GM19240 (cell line): ENCODE measurements at regions not wholly inside any gene's neighbourhood (a gene's known extent, or its start where the extent isn't known, plus 50 kb on each side); places are given as distances from the start of the nearest gene placed in this dataset.
A peak's percentile ranks its signal among the peaks of the same experiment; 100 is the strongest.

Source experiments
- DNase-seq: peaks from one replicate; pipeline ENCODE4 v3.0.0; 2011; ENCODE audit warnings: low spot score; ENCODE audit not compliant: insufficient read length

DNA sequence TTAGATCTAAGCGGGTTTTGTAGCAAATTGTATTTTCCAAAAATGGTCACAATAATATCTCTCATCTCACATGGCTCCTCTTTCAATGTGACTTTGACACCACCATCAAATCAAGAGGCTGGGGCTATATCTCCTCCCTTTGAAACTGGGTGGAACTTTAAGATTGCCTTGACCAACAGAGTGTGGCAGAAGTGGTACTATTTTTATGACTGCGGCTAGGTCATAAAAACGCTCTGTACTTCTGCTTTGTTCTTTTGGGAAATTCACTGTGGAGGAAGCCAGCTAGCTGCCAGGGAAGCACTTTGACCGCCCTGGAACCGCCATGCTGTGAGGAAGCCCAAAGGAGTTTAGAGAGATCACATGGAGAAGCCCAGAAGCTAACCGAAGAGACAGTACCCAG is 50.7 kb upstream of the ACOT11 start:
- DNase-seq: no peak

DNA sequence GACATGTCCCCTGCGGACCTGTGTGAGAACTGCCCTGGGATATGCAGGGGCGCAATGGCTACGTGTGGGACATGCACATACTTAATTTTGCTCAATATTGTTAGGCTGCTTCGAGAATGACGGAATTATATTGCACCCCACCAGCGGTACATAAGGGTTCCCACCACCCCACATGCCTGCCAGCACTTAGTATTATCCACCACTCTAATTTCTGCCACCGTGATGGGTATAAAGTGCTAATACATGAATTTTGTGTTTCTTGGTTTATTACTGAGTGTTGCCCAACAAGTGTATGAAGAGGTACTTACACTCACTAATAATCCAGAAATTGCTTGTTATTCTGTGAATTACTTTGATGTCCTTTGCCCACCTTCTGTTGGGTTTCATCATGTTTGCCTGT is 52.1 kb upstream of the ACOT11 start:
- no peak for DNase-seq

DNA sequence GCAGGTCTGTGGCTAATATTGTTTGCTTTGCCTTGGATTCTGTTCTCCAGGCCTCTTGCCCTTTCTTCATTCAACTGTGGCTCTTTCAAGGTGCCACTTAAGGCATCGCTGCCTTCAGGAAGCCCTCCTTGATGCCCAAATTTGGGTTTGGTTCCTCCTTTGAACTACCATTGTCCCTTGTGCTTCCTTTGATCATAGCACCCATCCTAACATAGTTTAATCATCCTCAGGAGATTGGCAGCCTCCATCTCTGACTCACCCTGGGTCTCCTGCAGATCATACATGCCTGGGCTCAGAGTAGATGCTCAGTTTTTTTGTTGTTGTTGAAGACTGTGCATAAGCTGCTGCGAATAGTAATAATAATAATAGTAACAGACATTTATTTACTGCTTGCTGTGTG is 54.4 kb upstream of the ACOT11 start:
- DNase-seq: no peak

DNA sequence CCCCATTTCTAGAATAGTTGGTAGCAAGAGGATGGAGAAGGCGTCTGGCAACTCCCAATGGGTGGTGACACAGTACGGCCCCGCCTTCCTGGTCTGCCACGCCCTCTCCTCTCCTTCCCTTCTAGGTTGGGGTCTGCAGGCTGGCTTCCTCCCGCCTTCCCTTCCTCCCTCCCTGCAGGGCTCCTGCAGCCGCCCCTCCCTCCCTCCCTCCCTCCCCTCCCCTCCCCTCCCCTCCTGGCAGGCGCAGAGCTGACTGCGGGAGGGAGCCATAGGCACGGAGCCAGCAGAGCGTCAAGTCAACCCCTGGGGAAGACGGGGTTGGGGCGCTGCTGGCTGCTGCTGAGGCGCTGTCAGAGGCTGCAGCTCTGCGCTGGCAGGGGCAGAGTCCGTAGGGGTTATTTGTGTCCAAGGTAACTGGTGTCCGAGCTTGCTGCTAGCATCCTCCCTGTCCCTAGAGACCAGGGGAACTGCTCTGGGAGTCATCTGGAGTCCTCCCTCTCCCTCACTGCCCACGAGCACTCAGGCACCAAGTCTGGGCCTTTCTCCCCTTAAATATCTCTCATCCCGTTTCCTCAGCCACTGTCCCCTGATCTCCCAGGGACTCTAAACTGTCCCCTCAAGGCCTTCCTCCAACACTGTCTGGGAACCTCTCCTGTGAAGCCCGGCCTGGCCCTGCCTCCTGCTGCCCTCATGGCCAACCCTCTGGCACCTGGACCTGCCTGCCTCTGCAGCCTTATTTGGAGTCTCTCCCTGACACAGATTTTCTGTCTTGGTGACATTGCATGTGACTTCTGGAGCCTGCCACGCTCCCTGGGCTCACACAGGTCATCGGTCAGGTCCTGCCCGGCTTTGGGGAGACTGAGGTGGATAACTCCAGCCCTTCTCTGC is 57.4 kb upstream of the ACOT11 start:
- no peak for DNase-seq

DNA sequence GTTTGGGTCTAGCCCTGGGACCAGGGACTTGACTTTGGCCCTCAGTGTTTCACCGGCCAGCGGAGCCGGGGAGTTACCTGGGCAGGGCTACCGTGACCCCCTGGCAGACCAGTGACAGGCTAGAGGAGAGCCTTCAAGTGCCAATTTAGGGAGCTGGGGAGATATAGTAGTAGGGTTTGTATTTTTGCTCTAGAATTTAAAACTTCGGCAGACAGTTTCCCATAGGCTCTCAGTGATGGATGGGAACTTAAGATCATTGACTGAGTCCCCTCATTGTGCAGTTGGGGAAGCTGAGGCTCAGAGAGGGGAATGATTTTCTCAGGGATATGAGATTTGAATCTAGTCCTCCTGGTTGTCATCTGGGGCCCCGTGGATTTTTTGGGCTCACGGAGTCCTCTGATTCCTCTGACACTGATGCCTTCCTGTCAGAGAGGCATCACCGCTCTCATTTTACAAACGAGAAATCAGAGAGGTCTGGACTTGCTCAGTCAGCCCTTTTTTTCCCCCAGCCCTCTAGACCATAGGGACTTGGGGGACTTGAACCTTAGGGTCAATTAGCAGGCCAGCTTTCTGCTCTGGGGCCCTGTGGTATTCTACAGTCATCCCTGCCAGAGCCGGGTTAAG is 58.3 kb upstream of the ACOT11 start:
- no peak for DNase-seq

DNA sequence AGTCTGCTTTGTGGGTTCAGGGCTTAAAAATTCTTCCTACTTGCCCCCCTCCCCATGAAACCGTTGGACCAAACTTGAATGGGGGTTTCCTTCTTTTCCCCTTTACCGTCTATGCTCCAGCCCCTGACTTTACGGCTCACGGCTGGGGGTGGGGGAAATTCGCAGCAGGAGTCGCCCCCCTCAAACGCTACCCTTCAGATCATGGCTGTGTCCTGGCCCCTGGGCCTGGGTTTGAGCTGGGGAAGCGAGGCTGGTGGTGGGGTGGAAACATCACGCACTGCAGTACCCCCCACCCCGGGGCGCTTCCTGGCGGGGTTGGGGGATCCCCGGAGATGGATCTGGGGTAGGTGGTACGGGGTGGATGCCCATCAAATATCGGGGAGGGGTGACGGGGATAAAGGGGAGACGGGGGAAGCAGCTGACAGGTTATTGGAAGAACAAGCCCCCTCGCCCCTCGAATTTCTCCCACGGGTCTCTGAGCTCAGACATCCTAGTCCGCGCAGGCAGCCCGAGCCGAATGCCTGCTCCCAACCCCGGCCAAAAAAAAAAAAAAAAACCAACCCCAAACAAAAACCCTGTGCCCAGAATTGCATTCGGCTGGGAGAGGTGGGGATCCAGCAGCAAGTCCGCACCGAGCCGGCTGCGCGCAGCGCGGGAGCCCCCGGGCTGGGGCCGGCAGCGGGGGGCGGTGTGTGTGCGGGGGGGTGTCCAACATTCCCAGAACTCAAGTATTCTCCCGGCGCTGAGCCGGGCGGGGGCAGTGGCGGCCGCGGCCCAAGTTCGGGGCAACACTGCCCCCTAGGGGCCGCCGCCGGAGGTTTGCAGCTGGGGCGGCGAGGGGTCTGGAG is 59.0 kb upstream of the ACOT11 start:
- DNase-seq: peak; percentile 93

DNA sequence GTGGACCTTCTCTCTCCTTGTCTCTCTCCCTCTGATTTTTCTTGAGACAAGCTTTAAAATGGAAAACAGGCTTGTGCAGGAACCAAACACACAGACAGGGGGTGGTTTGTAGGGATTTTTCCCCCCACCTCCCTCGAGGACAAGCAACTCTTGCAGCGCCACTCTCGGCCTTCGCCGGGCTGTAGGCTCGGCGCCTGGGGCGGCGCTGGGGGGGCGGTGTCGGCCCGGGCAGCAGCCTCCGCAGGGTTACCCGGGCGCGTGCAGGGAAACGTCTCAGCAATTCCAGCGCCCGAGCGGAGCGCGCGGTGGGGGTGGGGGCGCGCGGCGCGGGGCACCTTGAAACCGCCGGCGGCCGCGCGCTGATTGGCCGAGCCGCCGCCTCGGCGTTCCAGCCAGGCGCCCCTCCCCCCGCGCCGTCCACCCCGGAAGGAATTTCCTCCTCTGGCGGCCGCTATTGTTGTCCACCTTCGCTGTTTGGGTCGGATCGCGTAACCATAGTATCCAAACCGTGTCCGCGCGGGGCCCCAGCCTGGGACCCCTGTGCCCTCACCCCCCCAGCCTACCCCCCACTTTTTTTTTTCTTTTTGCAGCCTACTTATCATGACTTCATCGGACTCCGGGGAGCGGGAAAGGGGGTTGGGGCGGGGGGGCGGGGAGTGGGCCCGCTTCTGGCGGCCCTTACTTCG is 59.8 kb upstream of the ACOT11 start:
- DNase-seq: peak; percentile 62

DNA sequence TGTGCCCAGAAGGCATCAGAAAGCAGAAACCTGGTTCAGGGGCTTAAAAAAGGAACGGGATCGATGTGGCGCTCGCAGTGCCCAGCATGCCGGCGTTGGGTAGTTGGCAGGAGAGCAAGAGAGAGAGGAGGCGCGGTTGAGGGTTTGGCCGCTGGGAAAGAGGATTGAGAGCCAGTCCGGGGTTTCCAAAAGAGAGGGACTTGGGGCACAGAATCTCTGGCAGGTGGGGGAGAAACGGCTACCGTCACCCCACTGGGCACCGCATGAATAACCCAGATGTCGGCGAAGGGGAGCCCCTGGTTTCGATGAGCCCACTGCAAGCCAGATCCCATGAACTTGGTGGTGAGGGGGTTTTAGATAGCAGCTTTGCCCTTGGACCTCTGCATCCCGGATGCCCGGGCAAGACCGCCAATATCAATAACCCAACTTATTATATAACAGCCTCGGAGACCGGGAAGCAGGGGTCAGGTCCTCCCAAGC is 60.4 kb upstream of the ACOT11 start:
- no peak for DNase-seq

DNA sequence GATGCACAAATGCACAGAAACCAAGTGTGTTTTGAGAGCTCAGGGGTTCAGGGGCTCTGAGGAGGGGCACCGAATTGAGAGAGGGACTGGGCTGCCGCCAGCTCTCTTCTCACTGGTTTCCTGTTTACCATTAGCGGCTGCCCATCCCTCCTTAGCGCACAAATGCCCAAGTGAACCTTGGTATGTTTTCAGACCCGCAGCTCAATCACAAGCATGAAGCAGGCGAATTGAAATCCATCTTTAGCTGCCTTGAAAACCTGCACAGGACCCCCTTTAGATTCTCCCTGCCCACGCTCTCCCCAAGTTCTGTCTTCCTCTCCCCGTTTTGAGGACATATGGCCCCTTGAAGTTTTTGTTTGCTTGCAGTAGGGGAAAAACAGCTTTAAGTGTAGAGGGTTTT is 61.1 kb upstream of the ACOT11 start:
- no peak for DNase-seq

DNA sequence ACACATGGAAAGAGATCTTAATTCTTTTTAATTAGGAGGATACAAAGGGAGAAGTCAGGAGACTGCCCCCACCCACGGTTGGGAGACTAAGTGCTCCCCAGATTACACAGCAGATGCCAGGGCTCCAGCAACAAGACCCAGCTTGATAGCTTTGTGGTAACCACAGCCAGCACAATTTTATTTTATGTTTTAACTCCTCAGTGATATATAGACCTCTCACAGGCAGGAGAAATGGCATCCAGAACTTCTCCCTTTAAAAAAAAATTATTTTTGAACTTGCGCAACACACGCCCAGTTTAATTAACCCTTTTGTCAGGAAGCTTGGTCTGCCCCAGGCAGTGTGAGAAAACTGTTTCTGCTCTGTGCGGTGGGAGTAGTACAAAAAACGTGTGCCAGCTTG is 62.6 kb upstream of the ACOT11 start:
- no peak for DNase-seq

DNA sequence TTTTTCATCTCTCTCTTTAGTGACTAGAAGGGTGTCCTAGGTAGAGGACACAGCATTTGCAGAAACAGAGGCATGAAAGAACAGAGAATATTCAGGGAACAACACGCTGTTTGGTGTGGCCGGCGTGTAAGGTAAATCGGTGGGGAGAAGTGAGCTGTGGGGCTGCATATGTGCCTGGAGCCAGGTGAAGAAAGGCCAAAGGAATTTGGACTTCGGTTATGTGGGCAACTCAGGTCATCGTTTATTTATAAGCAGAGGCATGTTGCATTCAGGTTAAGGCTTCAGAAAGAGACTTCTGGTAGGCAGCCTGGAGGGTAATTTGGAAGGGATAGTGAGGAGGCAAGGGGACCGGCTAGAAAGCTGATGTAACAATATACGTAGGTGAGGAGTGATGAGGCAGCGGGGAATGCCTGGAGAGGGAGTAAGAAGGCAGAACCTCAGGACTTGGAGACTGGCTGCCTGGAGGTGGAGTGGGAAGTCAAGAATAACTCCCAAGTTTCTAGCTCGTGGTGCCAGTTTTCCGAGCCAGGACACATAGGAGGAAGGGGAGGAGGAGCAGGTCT is 64.1 kb upstream of the ACOT11 start:
- DNase-seq: no peak

DNA sequence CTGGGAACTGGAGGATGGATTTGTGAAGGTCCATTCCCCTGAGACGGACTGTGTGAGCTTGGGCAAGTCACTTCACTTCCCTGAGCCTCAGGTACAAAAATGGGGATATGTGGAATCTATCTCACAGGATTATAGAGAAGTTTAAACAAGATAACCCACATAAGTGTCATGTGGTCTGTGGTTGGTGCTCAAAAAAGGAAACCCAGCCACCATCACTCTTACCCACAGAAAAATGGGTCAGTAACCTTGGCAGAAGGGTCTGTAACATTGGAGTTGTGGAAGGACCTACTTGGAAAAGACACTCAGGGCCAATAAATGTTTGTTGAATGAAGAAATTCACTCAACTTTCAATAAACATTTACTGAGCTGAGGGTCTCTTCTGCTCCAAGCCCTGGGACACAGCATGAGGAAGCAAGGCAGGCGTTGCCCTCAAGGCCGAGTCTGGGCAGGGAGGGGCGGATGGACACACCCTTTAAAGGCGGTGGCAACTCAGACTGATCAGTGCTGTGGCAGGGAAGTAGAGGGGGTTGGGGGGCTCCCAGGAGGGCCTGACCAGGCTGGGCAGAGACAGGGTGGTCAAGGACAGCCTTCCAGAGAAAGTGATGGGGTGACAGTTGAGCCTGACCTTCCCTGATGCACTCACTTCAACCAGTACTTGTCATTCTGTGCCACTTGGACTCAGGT is 66.7 kb upstream of the ACOT11 start:
- no peak for DNase-seq

DNA sequence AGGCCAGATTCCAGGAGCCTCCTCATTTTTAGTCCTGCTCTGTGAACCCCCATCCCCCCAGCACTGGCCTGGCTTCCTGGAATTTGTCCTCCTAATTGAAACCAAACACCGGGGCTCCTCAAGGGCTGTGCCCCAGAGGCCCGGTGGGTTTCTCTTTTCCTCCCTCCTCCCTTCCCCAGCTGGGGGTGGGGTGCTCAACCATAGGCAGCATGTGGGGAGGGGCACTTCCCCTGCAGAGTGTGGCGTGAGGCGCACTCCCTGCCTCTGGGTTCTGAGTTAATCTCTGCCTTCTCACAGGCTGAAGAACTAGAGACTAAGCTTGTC is 67.5 kb upstream of the ACOT11 start:
- no peak for DNase-seq

DNA sequence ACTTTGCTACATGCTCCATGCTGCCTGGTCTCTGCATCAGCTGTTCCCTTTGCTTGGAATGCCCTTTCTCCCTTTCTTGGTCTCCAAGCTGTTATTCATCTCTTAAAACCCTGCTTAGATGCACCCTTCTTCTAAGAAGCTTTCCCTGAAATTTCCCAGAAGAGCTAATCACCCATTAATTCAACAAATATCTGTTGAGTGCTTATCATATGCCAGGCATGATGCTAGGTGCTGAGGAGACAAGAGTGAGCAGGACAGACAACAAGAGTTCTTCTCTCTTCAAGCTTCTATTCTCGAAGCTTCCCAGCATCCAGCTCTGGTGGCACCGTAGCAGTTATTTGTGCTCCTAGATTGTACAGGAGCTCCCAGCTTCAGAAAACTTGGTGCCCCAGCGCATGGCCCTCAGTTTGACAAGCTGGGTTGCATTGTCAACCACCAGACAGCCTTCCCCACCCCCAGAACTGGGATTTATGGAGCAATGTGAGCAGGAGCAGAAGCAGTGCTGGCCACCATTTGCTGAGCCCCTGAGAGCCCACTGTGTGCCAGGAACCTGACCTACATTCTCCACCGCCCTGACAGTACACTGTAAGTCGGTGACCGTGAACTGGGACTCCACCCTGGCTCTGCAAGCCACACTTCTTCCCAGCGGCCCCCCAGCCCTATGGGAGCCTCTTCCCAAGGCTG is 68.0 kb upstream of the ACOT11 start:
- DNase-seq: no peak

DNA sequence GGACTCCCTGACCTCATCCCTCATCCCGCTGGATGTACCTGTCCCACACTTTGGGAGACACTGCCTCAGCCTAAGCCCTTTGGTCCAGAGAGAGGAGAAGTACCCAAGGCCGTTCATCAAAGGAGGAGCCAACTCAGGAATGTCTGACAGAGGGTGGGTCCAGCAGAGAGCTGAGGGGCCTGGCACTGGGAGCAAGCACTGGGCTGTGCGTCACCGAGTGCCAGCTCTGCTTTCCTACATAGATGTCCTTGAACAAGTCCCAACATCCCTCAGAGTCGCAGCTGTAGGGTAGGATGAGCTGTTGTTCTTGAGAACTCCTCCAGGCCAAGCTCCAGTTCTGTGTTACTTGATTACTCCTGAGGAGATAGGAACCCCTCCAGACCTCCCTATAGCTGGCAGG is 68.8 kb upstream of the ACOT11 start:
- no peak for DNase-seq

DNA sequence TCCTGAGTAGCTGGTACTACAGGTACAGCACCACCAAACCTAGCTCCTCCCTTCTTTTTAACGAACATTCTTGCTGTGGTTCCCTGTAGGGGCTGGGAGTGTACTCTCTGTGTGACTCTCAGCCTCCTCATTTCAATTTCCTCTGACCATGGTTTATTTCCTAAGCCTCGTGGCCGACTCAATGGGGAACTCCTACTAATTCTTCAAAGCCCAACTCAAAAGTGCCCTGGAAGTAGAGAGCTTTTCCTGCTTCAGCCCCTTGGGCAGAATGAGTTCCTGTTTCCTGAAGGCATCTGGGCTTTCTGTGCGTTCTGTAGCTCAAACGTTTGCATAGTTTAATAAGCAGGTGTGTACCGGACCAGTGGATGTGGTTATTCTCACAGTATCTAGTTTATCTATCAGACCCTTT is 70.9 kb upstream of the ACOT11 start:
- DNase-seq: no peak

DNA sequence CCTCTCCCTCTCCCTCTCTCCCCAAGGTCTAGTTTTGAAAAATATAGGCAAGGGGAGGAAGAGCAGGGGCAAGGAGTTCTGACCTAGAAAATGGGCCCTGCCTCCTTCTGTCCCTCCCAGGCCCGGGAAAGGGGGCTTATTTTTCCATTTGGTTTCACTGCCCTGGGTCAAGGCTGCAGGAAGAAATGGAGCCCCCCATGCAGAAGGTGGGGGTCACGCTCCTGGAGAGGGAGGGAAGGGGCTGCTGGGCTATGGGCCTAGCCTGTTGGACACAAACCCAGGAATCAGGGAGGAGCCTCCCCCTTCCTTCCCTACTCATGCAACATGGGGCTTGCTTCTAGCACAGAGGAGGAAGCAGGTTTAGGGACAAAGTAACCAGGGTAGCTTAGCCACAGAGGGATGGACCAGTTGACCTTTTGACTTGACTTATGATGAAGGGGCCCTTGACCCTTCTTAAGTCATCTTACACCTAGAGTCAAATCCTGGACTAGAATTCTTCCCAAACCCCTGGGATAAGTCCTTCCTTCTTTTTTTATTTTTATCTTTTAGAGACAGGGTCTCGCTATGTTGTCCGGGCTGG is 70.4 kb upstream of the SSBP3 start:
- no peak for DNase-seq

DNA sequence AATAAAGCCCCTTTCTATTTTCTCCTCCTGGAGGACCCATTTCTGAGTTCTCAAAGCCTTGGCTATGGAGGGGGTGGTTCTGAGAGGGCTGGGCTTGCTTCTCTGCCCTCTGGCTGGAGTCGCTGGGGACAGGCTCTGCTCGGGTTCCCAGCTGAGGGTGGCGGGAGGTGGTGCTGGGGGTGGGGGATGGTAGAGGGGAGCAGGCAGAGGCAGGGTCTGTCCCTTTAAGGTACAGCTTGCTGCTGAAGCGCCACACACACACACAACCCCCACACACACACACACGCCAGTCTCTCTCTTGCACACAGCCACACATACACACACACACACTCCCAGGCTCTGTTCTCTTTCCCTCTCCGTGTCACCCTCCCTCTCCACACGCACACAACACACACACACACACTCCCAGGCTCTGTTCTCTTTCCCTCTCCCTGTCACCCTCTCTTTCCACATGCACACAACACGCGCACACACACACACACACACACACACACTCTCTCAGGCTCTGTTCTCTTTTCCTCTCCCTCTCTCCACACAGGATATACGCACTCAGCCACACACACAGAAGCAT is 69.8 kb upstream of the SSBP3 start:
- no peak for DNase-seq

DNA sequence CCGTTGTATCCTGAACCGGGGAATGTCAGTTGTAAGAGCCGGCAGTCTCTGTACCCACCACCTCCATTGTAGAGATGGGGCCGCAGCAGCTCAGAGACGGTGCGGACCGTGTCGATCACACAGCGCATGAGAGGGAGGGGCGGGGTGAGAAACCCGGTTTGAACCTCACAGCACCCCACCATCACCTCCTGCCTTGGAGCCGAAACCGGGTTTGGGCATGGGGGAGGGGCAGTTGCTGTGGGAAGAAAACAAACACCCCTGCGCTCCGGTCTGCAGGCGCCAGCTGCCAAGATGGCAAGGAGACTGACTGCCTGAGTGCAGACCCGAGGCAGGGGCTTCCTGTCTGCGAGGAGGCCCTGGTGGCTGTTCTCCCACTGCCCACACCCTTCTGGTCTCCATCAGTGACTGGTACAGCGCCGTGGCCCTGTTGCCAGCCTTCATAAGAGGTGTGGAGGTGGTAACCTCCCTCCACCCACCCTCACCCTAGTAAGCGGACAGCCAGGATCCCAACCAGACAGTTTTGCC is 69.2 kb upstream of the SSBP3 start:
- no peak for DNase-seq
